HG02678 (cell line): ENCODE measurements at regions not wholly inside any gene's neighbourhood (a gene's known extent, or its start where the extent isn't known, plus 50 kb on each side); places are given as distances from the start of the nearest gene placed in this dataset.
"Not testable (repeated sequence)": the region's sequence is repeated elsewhere in the genome, so short reads cannot be mapped to it uniquely, and the experiment has no call there.

Experiments used
- ATAC-seq: cut with Tn5 transposase; IDR thresholded peaks from one replicate; pipeline ENCODE4 v1.9.1; 2021; ENCODE audit warnings: mild to moderate bottlenecking, moderate library complexity; ENCODE audit not compliant: unreplicated experiment

DNA sequence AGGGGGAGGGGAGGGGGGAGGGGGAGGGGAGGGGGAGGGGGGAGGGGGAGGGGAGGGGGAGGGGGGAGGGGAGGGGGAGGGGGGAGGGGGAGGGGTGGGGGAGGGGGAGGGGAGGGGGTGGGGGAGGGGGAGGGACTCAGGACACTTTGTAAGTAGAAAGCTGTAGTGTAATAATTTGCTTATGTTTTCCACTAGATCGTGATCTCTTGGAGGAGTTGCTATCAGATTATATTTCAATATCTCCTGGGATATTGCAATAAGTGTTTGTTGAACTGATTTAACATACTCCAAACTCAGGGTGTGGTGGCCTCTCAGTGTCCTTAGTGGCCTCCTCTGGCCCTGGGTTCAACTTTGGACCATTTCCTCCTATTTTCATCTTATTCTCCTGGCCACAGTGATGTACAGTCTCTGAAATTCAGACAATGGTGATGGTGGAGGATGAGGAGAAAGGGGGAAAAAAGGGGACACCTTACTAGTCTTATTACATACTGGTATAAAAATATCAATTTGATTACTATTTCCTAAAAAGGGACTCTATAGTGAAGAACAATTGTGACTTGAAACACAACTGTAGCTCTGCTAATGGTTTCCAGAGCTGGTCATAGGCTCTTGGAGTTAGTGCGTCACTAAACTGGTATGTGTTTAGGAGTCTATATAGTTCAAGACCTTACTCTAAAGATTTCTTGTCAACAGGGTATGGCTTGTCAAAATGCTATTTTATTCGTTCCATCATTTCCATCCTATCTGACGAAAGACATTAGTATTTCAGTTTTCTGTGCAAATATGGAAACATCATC lies 89.6 kb downstream of the DDX1 start:
- no peak for ATAC-seq

DNA sequence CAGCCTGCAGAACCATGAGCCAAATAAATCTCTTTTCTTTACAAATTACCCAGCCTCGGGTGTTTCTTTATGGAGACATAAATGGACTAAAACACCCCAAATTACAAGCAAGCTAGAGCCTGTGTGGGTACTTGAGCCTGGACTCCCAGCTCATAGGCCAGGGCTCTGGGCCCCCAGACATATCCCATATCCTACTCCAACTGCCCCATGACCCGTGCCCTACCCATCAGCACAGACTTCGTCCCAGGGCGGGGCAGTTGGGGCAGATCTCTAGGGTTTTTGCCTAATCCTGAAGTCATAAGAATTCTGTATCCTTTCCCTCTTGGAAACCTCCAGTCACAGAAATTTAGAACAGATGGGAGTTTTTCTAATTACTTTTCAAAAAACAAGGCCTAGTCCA lies 90.7 kb downstream of the DDX1 start:
- no peak for ATAC-seq

DNA sequence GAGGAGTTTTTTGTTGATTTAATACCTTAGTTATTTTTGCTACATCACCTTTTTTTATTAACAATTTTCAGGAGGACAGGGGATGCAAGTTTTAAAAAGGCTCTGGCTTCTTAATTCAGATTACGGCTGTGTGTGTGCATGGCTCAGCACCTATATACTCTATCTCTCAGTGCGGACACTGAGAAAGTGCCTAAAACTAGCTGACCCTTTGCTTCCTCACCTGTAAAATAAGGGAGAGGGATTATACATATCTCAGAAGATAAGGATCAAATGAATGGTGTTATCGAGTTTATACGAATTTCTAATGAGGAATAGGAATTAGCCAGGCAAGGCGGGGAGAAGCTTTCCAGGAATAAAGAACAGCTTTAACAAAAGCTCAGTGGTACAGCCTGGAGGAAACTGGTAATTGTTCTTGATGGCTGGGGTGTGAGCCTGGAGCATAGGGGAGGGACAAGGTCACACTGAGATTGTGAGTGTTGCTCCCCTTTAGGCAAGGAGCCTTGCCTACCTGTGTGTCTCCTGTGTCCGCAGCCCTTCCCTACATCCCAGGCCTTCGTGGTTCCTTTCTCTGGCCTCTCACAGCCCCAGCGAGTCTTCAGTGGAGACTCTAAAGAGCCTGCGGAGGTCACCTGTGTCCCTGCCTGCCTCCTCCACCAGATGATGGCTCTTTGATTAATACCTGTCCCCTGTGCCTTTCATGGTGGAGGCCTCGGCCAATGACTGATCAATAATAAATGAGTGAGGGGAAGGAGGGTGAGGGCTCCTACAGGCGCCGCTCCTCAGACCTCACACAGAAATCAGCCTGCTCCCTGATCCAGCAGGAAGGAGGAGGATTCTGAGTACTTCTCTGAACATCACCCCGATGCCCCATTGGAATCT lies 92.7 kb downstream of the DDX1 start:
- ATAC-seq, result no peak

DNA sequence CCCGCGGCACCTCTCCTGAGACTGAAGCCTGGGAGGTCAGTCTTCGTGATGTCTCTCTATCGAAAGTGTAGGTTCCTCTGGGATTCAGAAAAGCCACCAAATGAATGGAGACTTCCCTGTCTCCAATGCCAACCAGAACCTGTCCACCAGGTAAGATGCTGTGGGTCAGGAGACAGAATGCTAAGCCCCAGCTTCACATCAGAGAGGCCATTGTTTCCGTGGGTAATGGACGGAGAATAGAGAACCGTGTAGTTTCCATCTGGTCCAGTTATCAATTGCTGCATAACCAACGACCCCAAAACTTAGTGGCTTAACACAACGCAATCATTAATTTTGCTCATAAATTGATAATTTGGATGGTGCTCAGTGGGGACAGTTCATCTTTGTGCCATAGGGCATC lies 93.5 kb downstream of the DDX1 start:
- ATAC-seq, result no peak

DNA sequence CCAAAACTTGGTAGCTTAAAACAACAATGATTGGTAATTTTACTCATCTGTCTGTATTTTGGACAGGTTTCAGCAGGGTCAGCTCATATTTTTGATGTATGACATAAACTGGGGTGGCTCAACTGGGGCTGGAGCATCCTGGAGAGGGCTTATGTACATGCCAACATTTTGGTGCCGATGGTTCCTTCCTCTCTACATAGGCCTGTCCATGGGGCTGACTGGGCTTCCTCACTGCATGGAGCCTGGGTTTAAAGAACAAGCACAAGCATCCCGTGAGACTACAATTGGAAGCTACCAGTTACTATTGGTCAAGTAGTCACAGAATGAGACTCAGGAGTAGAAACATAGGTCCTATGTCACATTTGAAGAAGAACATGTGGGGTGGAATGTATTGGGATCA lies 95.0 kb downstream of the DDX1 start:
- ATAC-seq, result no peak

DNA sequence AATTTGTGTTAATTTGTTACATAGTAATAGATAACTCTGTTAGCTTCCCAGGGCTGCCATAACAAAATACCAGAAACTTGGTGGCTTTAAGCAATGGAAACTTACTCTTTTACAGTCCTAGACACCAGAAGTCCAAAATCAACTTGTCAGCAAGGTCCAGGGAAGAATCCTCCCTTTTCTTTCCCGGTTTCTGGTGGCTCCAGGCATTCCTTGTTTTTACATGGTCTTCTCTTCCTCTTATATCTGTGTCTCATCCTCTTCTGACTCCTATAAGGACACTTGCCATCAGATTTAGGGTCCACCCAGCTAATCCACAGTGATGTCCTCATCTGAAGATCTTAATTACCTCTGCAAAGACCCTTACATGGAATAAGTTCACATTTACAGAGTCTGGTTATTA lies 95.6 kb downstream of the DDX1 start:
- no peak for ATAC-seq

DNA sequence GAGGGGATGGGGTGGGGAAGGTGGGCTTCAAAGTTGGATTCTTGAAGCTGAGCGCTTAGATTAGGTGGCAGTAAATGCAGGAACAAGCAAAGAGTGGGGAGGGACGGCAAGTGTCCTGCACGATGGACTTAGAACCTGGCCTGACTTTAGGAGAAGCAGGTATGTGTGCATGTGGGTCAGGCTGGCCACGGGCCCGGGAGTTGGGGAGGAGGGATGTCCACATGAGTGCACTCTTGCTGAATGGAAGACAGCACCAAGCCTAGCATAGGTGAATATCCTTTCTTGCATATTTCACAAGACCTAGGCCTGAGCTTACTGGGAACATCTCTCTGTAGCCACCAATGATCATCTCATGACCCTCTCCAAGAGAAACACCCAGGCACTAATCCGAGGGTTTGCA lies 96.1 kb downstream of the DDX1 start:
- no peak for ATAC-seq

DNA sequence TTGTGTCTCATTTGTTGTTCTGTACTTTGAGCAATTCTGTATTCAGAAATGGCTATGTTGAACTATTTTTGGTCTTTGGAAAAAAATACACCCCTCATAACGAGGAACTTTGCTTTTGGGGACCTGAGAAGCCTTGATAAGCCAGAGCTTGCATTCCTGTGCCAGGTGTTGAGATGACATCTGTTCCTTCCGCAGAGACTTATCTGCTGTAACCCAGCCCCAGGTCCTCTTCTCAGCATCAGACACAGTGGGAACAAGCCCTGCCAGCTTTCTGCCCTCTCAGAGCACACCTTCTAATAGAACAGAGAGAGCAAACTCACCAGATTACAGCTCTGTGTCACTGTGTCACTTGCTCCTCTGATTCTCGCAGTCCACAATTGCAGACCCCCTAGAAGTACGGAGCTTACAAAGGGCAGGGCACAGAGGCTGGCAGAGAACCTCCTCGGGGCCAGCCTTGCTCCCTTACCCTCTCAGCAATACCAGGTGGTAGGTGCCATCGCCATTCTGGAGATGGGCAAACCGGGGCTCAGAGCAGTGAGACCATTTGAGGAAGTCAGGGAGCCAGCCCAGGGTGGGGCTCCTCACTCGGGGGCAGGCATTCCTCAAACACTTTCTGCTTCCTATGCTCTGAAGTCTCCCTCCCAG lies 97.4 kb downstream of the DDX1 start:
- ATAC-seq, result no peak

DNA sequence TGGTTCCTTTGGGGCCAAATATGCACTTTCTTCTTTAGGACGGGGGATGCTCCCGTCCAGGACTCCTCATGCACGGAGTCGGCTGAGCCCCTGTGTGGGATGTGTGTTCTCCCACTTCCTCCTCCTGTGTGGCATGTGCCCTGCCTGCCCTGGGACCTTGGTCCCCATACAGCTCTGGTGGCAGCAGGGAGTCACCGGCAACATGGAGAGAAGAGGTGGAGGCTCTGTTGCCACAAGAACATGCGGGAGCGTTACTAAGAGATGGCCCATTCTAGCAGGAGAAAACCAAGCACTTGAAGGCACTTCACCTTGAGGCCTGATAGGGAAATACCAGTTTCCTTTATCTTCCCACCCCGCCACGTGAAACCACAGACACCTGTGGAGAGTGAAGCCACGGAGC lies 98.0 kb downstream of the DDX1 start:
- no peak for ATAC-seq

DNA sequence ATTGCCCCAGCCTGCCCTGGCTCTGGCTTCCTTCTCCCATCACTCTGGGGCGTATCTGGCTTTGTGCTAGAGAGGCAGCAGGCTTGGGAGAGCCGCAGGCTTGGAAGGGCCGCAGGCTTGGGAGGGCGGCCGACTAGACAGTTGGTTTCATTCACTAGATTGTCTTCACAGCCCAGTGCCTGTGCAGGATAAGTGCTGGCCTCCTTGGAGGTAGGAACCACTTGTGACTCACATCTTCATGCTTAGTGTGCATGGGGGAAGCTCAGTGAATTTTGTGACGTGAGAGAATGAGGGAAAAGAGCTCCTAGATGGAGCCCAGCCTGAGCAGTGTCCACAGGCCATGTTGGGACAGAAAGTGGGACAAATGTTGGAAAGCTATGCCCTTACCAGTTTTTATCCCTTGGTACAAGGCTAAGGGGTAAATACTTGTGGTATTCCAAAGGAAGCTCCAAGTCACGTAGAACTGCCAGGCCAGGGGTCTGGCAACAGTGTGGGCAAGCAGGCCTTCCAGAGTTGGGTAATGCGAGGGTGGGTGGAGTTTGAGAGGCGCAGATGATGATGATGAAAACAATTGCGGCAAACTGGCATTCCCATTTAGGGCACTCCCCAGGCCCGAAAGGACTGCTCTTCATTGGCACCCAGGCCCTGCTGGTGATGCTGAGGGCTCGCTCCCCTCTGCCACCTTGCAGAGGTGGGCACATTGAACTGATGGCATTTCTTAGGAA lies 100.1 kb downstream of the DDX1 start:
- no peak for ATAC-seq

DNA sequence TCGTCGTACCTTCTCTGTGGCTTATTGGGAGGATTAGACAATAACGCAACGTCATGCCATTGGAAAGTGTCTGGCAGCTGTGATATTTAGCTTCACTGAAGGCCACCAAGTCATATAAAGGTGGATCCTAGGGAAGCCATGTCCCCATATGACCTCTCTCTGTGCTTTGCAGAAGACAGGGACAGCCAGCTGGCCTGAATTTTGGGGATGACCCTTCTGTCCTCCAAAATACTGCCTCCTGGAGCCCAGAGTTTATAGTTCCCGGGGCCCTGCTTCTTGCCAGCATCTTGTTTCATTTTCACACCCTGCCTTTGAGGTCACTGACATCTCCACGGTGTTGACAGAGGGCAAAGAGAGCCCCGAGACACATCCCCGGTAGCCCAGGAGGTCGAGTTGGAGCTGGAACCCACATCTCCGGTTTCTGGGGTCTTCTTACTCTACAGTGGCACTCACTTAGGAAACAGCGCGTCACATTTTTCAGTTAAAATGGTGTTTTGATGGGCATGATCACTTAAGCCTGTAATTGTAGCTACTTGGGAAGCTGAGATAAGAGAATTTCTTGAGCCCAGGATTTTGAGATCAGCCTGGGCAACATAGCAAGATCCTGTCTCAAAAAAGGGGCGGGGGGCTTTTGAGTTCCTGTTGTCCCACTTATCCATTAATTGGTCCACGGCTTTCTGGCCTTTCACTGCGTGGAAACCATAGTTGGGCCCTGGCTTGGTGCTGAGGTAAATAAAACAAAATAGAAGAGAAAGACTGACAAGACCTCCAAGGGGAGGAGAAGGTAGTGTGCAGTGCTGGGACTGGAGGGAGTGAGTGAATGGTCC lies 101.1 kb downstream of the DDX1 start:
- no peak for ATAC-seq

DNA sequence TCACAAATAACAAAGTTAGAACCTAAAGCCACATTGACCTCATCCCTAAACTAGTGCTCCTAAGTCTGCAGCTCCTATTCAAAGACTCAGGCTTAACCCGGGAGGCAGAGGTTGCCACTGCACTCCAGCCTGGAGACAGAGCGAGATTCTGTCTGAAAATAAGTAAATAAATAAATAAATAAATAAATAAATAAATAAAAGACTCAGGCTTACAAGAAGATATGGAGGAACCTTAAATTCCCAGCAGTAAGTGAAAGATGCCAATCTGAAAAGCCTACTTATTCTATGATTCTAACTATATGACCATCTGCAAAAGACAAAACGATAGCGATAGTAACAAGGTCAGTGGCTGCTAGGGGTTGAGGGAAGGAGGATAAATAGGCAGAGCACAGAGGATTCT lies 101.7 kb downstream of the DDX1 start:
- no peak for ATAC-seq

DNA sequence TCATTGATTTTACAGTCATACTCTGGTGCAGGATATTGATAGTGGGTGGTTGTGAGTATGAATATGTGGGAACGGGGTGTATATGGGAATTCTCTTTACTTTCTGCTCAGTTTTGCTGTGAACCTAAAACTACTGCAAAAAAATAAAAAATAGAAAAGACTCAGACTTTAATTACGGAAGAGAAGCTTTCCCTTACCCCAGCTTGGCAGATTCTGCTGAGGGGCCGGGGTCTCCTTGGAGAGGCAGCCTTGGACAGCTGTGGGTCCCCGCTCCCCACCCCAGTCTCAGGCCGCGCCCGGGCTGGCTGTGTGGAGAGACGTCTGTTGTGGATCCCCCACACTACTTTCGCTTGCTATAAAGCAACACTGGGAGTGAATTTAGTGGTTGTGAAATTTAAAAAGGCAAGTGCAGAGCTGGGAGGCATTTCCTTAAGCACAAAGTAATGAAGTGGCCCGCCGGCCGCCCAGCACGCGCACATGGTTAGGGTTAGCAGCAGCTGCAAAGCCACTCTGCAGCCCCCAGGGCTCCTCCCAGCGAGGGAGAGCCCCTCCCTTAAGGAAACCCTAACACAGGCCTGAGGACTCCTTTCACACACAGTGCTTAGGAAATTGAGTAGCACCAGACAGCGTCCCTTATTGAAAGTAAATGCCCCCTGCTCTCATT lies 102.4 kb downstream of the DDX1 start:
- no peak for ATAC-seq

DNA sequence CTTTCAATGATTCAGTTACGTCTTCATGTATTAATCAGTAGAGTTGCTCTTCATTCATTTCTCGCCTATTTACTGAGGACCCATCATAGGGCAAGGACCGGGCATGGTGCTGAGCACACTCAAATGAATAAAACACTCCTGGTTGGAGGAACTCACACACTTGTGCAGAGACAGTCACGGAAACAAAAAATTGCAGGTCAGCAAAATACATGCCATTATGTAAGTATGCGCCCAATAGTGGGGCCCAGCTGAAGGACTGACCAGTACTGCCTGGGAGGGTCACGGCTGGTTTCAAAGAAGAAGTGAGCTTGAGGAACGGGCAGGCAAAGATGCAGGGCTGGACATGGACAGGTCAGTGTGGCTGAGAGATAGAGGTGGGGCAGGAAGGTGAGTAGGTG lies 102.9 kb downstream of the DDX1 start:
- no peak for ATAC-seq

DNA sequence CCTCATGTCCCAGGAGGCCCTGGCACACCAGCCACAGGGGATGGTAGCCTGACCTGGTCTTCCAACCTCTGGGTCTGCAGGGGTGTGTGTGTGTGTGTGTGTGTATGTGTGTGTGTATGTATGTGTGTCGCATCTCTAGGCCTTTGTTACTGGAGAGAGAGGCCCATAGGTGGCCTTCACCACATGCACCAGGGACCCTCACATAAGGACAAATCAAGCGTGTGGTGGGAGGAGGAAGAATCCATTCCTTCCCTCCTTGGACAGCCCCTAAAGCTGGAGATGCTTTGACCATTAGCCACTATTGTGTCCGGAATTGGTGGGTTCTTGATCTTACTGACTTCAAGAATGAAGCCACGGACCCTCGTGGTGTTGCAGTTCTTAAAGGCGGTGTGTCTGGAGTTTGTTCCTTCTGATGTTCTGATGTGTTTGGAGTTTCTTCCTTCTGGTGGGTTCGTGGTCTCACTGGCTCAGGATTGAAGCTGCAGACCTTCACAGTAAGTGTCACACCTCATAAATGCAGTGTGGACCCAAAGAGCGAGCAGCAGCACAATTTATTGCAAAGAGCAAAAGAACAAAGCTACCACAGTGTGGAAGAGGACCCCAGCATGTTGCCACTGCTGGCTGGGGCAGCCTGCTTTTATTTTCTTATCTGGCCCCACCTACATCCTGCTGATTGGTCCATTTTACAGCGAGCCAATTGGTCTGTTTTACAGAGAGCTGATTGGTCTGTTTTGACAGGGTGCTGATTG lies 104.1 kb downstream of the DDX1 start:
- ATAC-seq, result no peak

DNA sequence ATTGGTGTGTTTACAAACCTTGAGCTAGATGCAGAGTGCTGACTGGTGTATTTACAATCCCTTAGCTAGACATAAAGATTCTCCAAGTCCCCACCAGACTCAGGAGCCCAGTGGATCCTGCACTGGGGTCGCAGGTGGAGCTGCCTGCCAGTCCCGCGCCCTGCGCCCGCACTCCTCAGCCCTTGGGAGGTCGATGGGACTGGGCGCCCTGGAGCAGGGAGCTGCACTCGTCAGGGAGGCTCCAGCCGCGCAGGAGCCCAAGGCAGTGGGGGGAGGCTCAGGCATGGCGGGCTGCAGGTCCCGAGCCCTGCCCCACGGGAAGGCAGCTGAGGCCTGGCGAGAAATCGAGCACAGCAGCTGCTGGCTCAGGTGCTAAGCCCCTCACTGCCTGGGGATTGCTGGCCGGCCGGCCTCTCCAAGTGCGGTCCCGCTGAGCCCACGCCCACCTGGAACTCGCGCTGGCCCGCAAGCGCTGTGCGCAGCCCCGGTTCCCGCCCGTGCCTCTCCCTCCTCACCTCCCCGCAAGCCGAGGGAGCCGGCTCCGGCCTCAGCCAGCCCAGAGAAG lies 105.0 kb downstream of the DDX1 start:
- not testable (repeated sequence) for ATAC-seq

DNA sequence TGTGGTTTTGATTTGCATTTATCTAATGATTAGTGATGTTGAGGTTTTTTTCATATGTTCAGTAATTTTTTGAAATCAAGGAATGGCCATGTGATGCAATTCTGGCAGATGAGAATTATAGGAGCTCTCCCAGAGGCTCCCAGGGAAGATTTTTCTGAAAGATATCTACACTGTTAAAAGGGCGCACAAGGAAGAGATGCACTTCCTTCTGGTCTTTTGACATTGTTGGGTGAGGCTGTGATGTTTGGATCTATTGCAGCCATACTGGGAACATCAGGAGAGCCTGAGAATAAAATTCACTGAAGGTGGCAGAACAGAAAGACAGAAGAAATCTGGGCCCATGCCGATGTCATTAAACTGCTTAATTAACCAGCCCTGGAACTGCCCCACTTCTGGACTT lies 108.5 kb downstream of the DDX1 start:
- ATAC-seq, result no peak

DNA sequence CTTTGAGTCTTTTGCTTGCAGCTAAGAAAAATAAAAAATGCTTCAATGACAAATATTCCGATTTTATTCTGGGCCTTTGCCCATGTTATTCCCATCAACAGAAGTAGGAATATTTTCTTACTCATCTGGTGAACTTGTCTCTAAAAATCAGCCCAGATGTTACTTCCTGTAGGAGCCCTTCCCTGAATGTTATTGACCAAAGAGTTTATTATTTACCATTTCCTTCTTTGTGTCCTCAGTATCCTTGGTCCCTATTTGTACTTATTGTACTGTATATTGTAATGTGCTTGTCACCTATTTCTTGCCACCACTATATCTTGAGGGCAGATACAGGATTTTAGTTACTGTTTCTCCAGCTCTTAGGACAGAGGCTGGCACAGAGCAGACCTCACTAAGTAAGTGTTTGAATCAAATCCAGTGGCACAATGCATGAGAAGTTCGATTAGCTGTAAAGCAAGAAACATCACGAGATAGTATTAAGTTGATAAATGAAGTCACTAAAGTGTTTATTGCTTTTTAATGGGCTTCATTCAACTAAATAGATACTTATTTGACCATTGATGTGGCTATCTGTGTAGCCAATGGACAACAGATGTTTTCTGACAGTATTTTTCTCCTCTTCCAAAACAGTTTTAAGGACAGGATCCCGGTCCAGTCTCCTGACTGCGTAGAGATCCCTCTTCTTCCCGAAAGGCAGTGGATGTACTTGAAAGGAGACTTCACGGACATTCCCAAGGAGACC lies 109.1 kb downstream of the DDX1 start:
- no peak for ATAC-seq
